ENCODE measurements at regions not wholly inside any gene's neighbourhood (a gene's known extent, or its start where the extent isn't known, plus 50 kb on each side); places are given as distances from the start of the nearest gene placed in this dataset.
A peak's percentile ranks its signal among the peaks of the same experiment; 100 is the strongest.

GRCh38 chr10:107814865-107815487 is 650.5 kb upstream of the SORCS1 start:
- DNase-seq (ENCODE audit: low spot score): peak; percentile 23

GRCh38 chr10:107813451-107814162 is 649.1 kb upstream of the SORCS1 start:
- DNase-seq (ENCODE audit: low spot score): no peak

GRCh38 chr10:107809889-107810288 is 645.4 kb upstream of the SORCS1 start:
- DNase-seq (ENCODE audit: low spot score): no peak

GRCh38 chr10:107807836-107808235 is 643.3 kb upstream of the SORCS1 start:
- no peak for DNase-seq (ENCODE audit: low spot score)

GRCh38 chr10:107806026-107806425 is 641.5 kb upstream of the SORCS1 start:
- no peak for DNase-seq (ENCODE audit: low spot score)

- DNase-seq (ENCODE audit: low spot score): no peak
These were observed 639.0 kb upstream of the SORCS1 start for GRCh38 chr10:107803546-107803945.

GRCh38 chr10:107800061-107800460 is 635.6 kb upstream of the SORCS1 start:
- no peak for DNase-seq (ENCODE audit: low spot score)

- no peak for DNase-seq (ENCODE audit: low spot score)
These were observed 625.8 kb upstream of the SORCS1 start for GRCh38 chr10:107790271-107790670.

- no peak for DNase-seq (ENCODE audit: low spot score)
These were observed 606.6 kb upstream of the SORCS1 start for GRCh38 chr10:107771066-107771465.

- DNase-seq (ENCODE audit: low spot score): no peak
These were observed 602.7 kb upstream of the SORCS1 start for GRCh38 chr10:107767185-107767584.

- DNase-seq (ENCODE audit: low spot score): no peak
These were observed 590.3 kb upstream of the SORCS1 start for GRCh38 chr10:107754814-107755213.

GRCh38 chr10:107749235-107749634 is 584.7 kb upstream of the SORCS1 start:
- no peak for DNase-seq (ENCODE audit: low spot score)

GRCh38 chr10:107747851-107748250 is 583.3 kb upstream of the SORCS1 start:
- DNase-seq (ENCODE audit: low spot score): no peak

- no peak for DNase-seq (ENCODE audit: low spot score)
These were observed 577.5 kb upstream of the SORCS1 start for GRCh38 chr10:107741971-107742370.

GRCh38 chr10:107740962-107741690 is 576.6 kb upstream of the SORCS1 start:
- no peak for DNase-seq (ENCODE audit: low spot score)

- no peak for DNase-seq (ENCODE audit: low spot score)
These were observed 575.4 kb upstream of the SORCS1 start for GRCh38 chr10:107739951-107740350.

- DNase-seq (ENCODE audit: low spot score): no peak
These were observed 569.0 kb upstream of the SORCS1 start for GRCh38 chr10:107733328-107734130.

GRCh38 chr10:107732045-107732444 is 567.5 kb upstream of the SORCS1 start:
- DNase-seq (ENCODE audit: low spot score): no peak

GRCh38 chr10:107728807-107729206 is 564.3 kb upstream of the SORCS1 start:
- DNase-seq (ENCODE audit: low spot score): no peak

- no peak for DNase-seq (ENCODE audit: low spot score)
These were observed 563.3 kb upstream of the SORCS1 start for GRCh38 chr10:107727767-107728317.

- DNase-seq (ENCODE audit: low spot score): no peak
These were observed 554.4 kb upstream of the SORCS1 start for GRCh38 chr10:107718864-107719263.

- DNase-seq (ENCODE audit: low spot score): no peak
These were observed 552.5 kb upstream of the SORCS1 start for GRCh38 chr10:107717046-107717445.

Data from AG08396 (cell line).